GDM1 (cell line): ENCODE measurements at regions not wholly inside any gene's neighbourhood (a gene's known extent, or its start where the extent isn't known, plus 50 kb on each side); places are given as distances from the start of the nearest gene placed in this dataset.

ENCODE experiments used
- DNase-seq: peaks from one replicate; lab custom pipeline; 2025; lab: John Stamatoyannopoulos, UW

GRCh38 chr6:156562636-156563035 is 214.5 kb upstream of the ARID1B start:
- DNase-seq: no peak

DNA sequence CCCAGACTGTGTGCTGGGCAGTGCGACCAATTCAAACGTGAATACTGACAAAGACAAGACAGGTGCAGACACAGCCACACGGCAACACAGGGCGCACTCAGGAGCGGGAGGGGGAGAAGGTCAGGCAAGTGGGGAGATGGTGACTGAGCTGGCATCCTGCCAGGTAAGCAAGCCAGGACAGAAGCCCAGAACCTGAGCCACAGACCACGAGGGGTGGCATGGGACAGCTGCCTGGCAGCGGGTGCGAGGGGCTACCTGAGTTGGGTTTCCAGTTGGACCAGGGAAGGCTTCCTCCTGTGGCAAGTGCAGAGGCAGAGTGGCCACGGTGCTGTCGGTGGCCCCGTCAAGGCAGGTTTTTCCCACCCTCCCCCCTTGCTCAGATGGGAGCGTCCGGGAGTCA is 215.2 kb upstream of the ARID1B start:
- DNase-seq: no peak

DNA sequence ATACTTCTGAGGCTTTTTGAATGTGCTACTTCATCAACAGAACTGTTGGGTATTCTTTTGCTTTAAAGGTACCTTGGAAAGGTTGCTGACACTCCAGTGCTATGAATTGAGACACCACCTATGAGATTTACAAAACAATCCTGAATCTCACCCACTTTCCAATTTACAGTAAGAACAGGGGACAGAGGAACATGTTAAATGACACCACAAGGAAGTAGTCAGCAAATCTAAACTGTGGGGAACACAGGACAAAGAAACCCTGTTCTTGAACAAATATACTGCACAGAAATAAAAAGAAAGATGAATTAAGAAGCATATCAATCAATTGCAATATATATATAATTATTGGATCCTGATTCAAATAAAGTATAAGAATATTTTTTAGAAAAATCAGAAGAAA is 216.7 kb upstream of the ARID1B start:
- DNase-seq: no peak

DNA sequence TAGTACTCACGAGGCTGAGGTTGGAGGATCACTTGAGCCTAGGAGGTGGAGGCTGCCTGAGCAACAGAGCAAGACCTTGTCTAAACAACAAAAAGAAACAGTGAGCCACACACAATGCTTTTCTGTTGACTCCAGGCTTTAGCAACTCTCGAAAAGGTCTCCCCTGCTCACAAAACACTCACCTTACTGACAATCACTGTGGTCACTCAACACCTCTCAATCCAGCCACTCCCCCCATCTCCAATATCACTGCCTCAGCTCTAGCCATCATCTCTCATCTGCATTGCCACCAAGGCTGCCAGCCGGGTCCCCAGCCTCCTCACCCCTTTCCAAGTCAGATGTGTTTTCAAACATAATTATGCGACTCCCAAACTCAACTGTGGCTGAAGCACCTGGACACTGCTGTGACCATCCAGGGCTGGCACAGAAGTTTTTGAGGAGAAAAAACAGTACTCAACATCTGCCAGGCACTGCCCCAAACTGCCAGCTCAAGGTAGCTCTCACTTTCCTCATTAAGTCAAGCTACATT is 218.0 kb upstream of the ARID1B start:
- DNase-seq: no peak

- DNase-seq: no peak
Observed at GRCh38 chr6:156557911-156558259, 219.3 kb upstream of the ARID1B start.

- peak; percentile 25 for DNase-seq
Observed at GRCh38 chr6:156557251-156557910, 219.8 kb upstream of the ARID1B start.

DNA sequence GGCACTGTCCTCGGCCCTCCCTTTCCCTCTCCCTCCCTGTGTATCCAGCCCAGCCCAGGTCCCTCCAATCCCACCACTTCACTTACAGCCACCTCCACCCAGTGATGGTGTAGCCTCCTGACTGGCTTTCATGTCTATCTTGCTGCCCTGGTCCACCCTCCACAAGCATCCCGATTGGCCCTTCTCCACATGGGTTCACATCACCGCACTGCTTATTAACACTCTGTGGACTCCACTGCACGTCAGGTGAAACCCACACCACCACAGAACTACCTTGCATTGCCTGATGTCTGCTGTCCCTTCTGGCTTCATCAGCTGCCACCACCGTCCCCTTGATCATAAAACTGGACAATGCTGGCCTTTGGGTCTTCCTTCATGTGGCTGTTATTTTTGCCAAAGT is 220.4 kb upstream of the ARID1B start:
- DNase-seq: no peak

DNA sequence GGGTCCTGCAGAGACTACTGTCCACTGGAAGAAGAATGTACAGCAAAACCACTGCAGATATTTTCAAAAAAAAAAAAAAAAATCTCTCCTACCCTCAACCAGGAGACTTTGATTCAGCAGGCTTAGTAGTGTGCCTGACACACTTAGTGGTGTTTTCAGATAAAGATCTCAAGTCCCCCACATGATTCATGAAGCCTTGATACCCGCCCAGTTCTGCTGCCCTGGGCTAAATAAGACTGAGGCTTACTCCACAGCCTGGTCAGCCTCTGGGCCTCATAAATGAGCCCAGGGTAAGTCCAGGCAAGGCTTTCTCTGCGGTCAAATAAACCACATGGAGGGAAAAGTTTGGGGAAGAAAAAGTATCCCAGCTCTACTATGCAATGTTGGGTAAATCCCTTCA is 222.1 kb upstream of the ARID1B start:
- DNase-seq: no peak

DNA sequence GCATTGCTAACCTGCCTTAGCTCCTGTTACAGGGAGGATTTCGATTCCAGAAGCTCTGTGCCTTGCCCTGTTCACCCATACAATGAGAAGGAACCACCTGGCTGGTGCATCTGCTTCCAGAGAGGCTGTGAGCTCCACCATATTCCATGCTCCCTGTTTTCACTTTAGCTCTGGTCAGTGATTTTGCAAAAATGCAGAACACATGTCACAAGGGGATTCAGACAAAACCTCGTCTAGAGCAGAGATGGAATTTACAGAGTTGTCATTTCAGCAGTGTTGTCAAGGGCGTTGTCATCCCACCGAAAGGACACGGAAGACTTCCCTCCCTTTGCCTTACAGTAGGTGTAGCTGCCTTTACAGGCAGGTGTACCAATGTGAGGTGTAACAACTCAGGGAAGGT is 223.0 kb upstream of the ARID1B start:
- no peak for DNase-seq

- no peak for DNase-seq
Observed at GRCh38 chr6:156552849-156553248, 224.3 kb upstream of the ARID1B start.

GRCh38 chr6:156550949-156551348 is 226.2 kb upstream of the ARID1B start:
- no peak for DNase-seq

GRCh38 chr6:156545931-156546330 is 231.2 kb upstream of the ARID1B start:
- no peak for DNase-seq

DNA sequence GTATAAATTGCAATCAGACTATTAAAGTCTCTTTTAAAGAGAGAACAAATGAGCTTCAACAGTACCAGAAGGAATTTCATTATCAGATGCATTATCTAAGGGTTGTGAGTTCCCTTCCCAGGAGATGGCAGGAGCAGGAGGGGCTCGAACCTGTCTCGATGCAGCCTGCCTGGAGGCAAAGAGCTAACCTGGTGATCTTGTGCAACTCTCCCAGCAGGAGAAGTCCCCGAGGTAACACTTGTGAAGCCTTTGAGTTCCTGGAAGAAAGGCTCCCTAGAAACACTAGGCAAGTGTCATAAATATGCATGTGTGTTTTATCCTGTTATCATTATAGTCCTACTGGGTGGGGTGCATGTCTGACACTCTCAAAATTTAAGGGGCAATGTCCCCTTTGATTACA is 232.2 kb upstream of the ARID1B start:
- no peak for DNase-seq

DNA sequence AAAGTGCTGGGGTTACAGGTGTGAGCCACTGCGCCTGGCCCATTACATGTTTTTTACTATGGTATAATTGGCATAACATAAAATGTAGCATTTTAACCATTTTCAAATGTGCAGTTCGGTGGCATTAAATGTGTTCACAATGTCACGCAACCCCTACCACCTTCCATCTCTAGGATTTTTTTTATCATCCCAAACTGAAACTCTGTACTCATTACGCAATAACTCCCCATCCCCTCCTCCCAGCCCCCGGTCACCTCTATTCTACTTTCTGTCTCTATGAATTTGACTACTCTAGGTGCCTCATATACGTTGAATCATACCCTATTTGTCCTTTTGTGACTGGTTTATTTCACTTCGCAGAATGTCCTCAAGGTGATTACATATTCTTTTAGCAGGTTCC is 233.1 kb upstream of the ARID1B start:
- DNase-seq: no peak

- no peak for DNase-seq
Observed at GRCh38 chr6:156543431-156543830, 233.7 kb upstream of the ARID1B start.

DNA sequence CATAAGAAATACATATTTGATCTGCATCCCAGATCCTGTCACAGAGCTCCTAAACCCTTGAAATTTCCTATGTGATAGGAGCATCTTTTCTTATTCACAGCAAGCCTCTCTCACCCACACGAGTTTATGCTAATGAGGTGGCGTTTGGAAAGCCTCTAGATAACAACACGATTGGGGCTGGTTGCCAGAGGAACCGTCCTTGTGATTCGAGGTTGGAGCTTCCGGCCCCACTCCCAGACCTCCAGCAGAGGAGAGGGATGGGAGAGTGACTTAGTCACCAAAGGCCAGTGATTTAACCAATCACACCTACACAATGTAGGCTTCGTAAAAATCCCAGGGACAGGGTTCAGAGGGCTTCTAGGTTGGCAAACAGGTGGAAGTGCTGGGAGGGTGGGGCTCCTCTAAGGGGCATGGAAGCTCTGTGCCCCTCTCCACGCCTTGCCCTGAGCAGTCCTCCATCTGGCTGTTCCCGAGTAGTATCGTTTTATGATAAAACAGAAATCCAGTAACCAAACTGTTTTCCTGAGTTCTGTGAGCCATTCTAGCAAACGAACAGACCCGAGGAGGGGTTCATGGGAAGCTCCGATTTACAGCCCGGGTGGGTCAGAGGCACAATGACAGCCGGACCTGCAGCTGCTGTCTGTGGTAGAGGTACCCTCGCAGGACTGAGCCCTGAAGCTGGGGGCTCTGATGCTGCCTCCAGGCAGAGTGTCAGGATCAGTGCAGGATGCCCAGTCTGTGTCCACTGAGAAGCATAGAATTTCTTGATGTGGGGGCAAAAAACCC is 238.1 kb upstream of the ARID1B start:
- DNase-seq: no peak

- DNase-seq: no peak
Observed at GRCh38 chr6:156534594-156534993, 242.6 kb upstream of the ARID1B start.

DNA sequence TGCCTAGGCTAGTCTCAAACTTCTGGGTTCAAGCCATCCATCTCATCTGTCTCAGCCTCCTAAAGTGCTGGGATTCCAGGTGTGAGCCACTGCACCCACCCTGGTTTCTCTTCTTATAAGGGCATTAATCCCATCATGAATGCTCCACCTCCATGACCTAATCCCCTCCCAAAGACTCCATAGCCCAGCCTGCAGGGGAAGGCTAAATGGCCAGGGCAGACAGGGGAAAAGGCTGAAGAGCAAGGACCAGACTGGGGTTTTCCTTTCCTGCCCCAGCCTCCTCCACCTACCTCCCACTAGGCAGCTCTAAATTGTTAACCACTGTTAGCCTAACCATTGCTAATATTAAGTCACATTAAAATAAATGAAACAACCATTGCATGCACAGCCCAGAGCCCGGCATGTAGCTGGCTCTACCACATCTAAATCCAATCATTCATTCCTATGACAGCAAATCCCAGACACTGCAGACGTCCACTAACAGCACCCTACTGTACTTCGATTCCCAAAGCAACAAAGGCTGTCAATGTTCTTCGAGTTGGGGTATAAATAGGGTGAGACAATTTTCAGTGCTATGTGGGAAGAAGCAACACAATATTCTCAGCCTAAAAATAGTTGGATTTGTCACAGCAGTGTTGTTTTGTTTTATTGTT is 243.2 kb upstream of the ARID1B start:
- DNase-seq: no peak

- no peak for DNase-seq
Observed at GRCh38 chr6:156526081-156526480, 251.1 kb upstream of the ARID1B start.

DNA sequence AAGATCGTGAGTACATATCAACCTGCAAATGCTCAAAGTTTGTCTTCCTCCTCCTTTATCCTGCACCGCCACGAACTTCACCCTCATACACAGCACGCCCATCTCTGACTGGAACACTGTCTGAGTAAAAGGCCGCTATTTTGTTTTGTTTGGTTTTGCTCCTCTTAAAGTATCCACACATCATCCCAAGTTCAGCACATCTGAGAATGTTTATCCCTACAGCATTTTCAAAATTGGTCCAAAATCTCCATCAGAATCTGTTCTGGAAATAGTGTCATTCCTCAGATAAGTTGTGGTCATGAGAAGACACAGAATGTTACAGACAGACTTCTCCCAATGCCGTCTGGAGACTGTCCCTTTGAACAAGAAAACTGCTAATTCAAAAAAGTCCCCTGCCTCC is 251.6 kb upstream of the ARID1B start:
- no peak for DNase-seq

- DNase-seq: no peak
Observed at GRCh38 chr6:156519940-156520339, 257.2 kb upstream of the ARID1B start.

GRCh38 chr6:156517088-156517487 is 260.1 kb upstream of the ARID1B start:
- DNase-seq: no peak

GRCh38 chr6:156515242-156515641 is 261.9 kb upstream of the ARID1B start:
- DNase-seq: no peak
